ENCODE measurements at regions not wholly inside any gene's neighbourhood (a gene's known extent, or its start where the extent isn't known, plus 50 kb on each side); places are given as distances from the start of the nearest gene placed in this dataset.

GRCh38 chr6:20286968-20287565 lies 74.8 kb upstream of the MBOAT1 start:
- Histone ChIP-seq H3K4me3 (ENCODE audit: low read length in 2 of 2) (no peak overlapping the region), H2BK120ac (ENCODE audit: low read depth, low read length) (no peak overlapping the region), H2BK15ac (ENCODE audit: low read length) (no peak overlapping the region), H3K23ac (ENCODE audit: low read depth, low read length, poor library complexity) (no peak overlapping the region), H3K4me2 (ENCODE audit: insufficient read depth, low read length, poor library complexity, severe bottlenecking) (no peak overlapping the region), H3K18ac (ENCODE audit: low read length) (no peak overlapping the region), H3K9me3 (replicated peaks in 1 of 2; ENCODE audit: control insufficient read depth in 2 of 2, insufficient read depth in 1 of 2, low read depth in 1 of 2, low read length in 2 of 2) (peaks cover 2 to 5% of the 10 kb centered on the region in 2 donors), H2BK5ac (ENCODE audit: low read length) (no peak overlapping the region), H2AFZ (ENCODE audit: low read length) (no peak overlapping the region), H4K8ac (ENCODE audit: low read depth, low read length) (no peak overlapping the region), H3K79me1 (ENCODE audit: low read depth, low read length) (peaks cover 1% of the 10 kb centered on the region), H3K27ac (replicated peaks; ENCODE audit: low read length) (no peak overlapping the region), H3K14ac (ENCODE audit: low read length) (no peak overlapping the region), H3K36me3 (replicated peaks in 1 of 2; ENCODE audit: control insufficient read depth in 2 of 2, insufficient read depth in 2 of 2, low read length in 2 of 2) (no peaks in the 10 kb centered on the region), H4K91ac (ENCODE audit: low read depth, low read length, poor library complexity) (no peak overlapping the region), H3K4ac (ENCODE audit: low read length) (no peak overlapping the region), H3K4me1 (ENCODE audit: control insufficient read depth in 2 of 2, insufficient read depth in 1 of 2, low read depth in 1 of 2, low read length in 2 of 2) (no peaks in the 10 kb centered on the region), H3K27me3 (ENCODE audit: control insufficient read depth in 3 of 3, insufficient read depth in 3 of 3, low read depth in 1 of 3, low read length in 3 of 3) (no peaks in the 10 kb centered on the region), H3K9ac (ENCODE audit: low read depth, low read length, poor library complexity) (no peak overlapping the region), H2BK12ac (ENCODE audit: low read length) (no peak overlapping the region), H2AK5ac (ENCODE audit: low read depth, low read length) (no peak overlapping the region)
- no peak for DNase-seq (ENCODE audit: low spot score)
- WGBS, 2 donors (ENCODE audit: extremely low coverage in 2 of 2, insufficient read length in 2 of 2, insufficient replicate concordance in 1 of 2): no CpG with 5 or more reads among the region's 1 CpG

GRCh38 chr6:20291764-20292580 lies 79.7 kb upstream of the MBOAT1 start:
- peak; percentile 84 for DNase-seq (ENCODE audit: low spot score)
- Histone ChIP-seq H3K36me3 (replicated peaks in 1 of 2; ENCODE audit: control insufficient read depth in 2 of 2, insufficient read depth in 2 of 2, low read length in 2 of 2) (no peaks in the 10 kb centered on the region), H3K4me1 (ENCODE audit: control insufficient read depth in 2 of 2, insufficient read depth in 1 of 2, low read depth in 1 of 2, low read length in 2 of 2) (no peaks in the 10 kb centered on the region), H3K4me3 (ENCODE audit: low read length in 2 of 2) (no peak overlapping the region), H4K8ac (ENCODE audit: low read depth, low read length) (no peak overlapping the region), H2AK5ac (ENCODE audit: low read depth, low read length) (no peak overlapping the region), H2BK120ac (ENCODE audit: low read depth, low read length) (no peak overlapping the region), H4K91ac (ENCODE audit: low read depth, low read length, poor library complexity) (no peak overlapping the region), H3K27me3 (ENCODE audit: control insufficient read depth in 3 of 3, insufficient read depth in 3 of 3, low read depth in 1 of 3, low read length in 3 of 3) (no peaks in the 10 kb centered on the region), H3K4ac (ENCODE audit: low read length) (no peak overlapping the region), H2AFZ (ENCODE audit: low read length) (peak overlapping the region; percentile 49), H3K23ac (ENCODE audit: low read depth, low read length, poor library complexity) (no peak overlapping the region), H3K9me3 (replicated peaks in 1 of 2; ENCODE audit: control insufficient read depth in 2 of 2, insufficient read depth in 1 of 2, low read depth in 1 of 2, low read length in 2 of 2) (no peaks in the 10 kb centered on the region), H2BK15ac (ENCODE audit: low read length) (no peak overlapping the region), H2BK5ac (ENCODE audit: low read length) (no peak overlapping the region), H3K18ac (ENCODE audit: low read length) (no peak overlapping the region), H3K79me1 (ENCODE audit: low read depth, low read length) (peaks cover 1% of the 10 kb centered on the region), H3K4me2 (ENCODE audit: insufficient read depth, low read length, poor library complexity, severe bottlenecking) (no peak overlapping the region), H3K9ac (ENCODE audit: low read depth, low read length, poor library complexity) (no peak overlapping the region), H3K27ac (replicated peaks; ENCODE audit: low read length) (no peak overlapping the region), H2BK12ac (ENCODE audit: low read length) (no peak overlapping the region), H3K14ac (ENCODE audit: low read length) (no peak overlapping the region)
- WGBS, 2 donors (ENCODE audit: extremely low coverage in 2 of 2, insufficient read length in 2 of 2, insufficient replicate concordance in 1 of 2): no CpG with 5 or more reads among the region's 10 CpGs

- Histone ChIP-seq H2AFZ (ENCODE audit: low read length) (no peak overlapping the region), H2BK5ac (ENCODE audit: low read length) (no peak overlapping the region), H2BK12ac (ENCODE audit: low read length) (no peak overlapping the region), H3K79me1 (ENCODE audit: low read depth, low read length) (peaks cover 1% of the 10 kb centered on the region), H2BK15ac (ENCODE audit: low read length) (no peak overlapping the region), H3K4me2 (ENCODE audit: insufficient read depth, low read length, poor library complexity, severe bottlenecking) (no peak overlapping the region), H3K27me3 (ENCODE audit: control insufficient read depth in 3 of 3, insufficient read depth in 3 of 3, low read depth in 1 of 3, low read length in 3 of 3) (no peaks in the 10 kb centered on the region), H2BK120ac (ENCODE audit: low read depth, low read length) (no peak overlapping the region), H4K91ac (ENCODE audit: low read depth, low read length, poor library complexity) (no peak overlapping the region), H3K27ac (replicated peaks; ENCODE audit: low read length) (no peak overlapping the region), H4K8ac (ENCODE audit: low read depth, low read length) (no peak overlapping the region), H3K14ac (ENCODE audit: low read length) (no peak overlapping the region), H3K9me3 (replicated peaks in 1 of 2; ENCODE audit: control insufficient read depth in 2 of 2, insufficient read depth in 1 of 2, low read depth in 1 of 2, low read length in 2 of 2) (no peaks in the 10 kb centered on the region), H3K18ac (ENCODE audit: low read length) (no peak overlapping the region), H3K9ac (ENCODE audit: low read depth, low read length, poor library complexity) (no peak overlapping the region), H3K23ac (ENCODE audit: low read depth, low read length, poor library complexity) (no peak overlapping the region), H3K4ac (ENCODE audit: low read length) (no peak overlapping the region), H2AK5ac (ENCODE audit: low read depth, low read length) (no peak overlapping the region), H3K4me1 (ENCODE audit: control insufficient read depth in 2 of 2, insufficient read depth in 1 of 2, low read depth in 1 of 2, low read length in 2 of 2) (no peaks in the 10 kb centered on the region), H3K36me3 (replicated peaks in 1 of 2; ENCODE audit: control insufficient read depth in 2 of 2, insufficient read depth in 2 of 2, low read length in 2 of 2) (no peaks in the 10 kb centered on the region), H3K4me3 (ENCODE audit: low read length in 2 of 2) (no peak overlapping the region)
- no peak for DNase-seq (ENCODE audit: low spot score)
- WGBS, 2 donors (ENCODE audit: extremely low coverage in 2 of 2, insufficient read length in 2 of 2, insufficient replicate concordance in 1 of 2): no CpG with 5 or more reads among the region's 2 CpGs
Measured at GRCh38 chr6:20292905-20293304, 80.6 kb upstream of the MBOAT1 start.

GRCh38 chr6:20301256-20301655 lies 89.0 kb upstream of the MBOAT1 start:
- Histone ChIP-seq H3K27me3 (ENCODE audit: control insufficient read depth in 3 of 3, insufficient read depth in 3 of 3, low read depth in 1 of 3, low read length in 3 of 3) (no peaks in the 10 kb centered on the region), H2BK5ac (ENCODE audit: low read length) (no peak overlapping the region), H3K23ac (ENCODE audit: low read depth, low read length, poor library complexity) (no peak overlapping the region), H2BK120ac (ENCODE audit: low read depth, low read length) (no peak overlapping the region), H2BK15ac (ENCODE audit: low read length) (no peak overlapping the region), H3K9me3 (replicated peaks in 1 of 2; ENCODE audit: control insufficient read depth in 2 of 2, insufficient read depth in 1 of 2, low read depth in 1 of 2, low read length in 2 of 2) (no peaks in the 10 kb centered on the region), H3K4me1 (ENCODE audit: control insufficient read depth in 2 of 2, insufficient read depth in 1 of 2, low read depth in 1 of 2, low read length in 2 of 2) (no peaks in the 10 kb centered on the region), H2AK5ac (ENCODE audit: low read depth, low read length) (no peak overlapping the region), H3K36me3 (replicated peaks in 1 of 2; ENCODE audit: control insufficient read depth in 2 of 2, insufficient read depth in 2 of 2, low read length in 2 of 2) (no peaks in the 10 kb centered on the region), H4K8ac (ENCODE audit: low read depth, low read length) (peak overlapping the region; percentile 82), H4K91ac (ENCODE audit: low read depth, low read length, poor library complexity) (no peak overlapping the region), H2BK12ac (ENCODE audit: low read length) (no peak overlapping the region), H3K4me3 (ENCODE audit: low read length in 2 of 2) (no peak overlapping the region), H3K27ac (replicated peaks; ENCODE audit: low read length) (no peak overlapping the region), H3K4ac (ENCODE audit: low read length) (no peak overlapping the region), H3K18ac (ENCODE audit: low read length) (no peak overlapping the region), H3K4me2 (ENCODE audit: insufficient read depth, low read length, poor library complexity, severe bottlenecking) (no peak overlapping the region), H3K9ac (ENCODE audit: low read depth, low read length, poor library complexity) (no peak overlapping the region), H2AFZ (ENCODE audit: low read length) (no peak overlapping the region), H3K14ac (ENCODE audit: low read length) (no peak overlapping the region), H3K79me1 (ENCODE audit: low read depth, low read length) (no peaks in the 10 kb centered on the region)
- DNase-seq (ENCODE audit: low spot score): no peak
- WGBS, 2 donors (ENCODE audit: extremely low coverage in 2 of 2, insufficient read length in 2 of 2, insufficient replicate concordance in 1 of 2): no CpG with 5 or more reads among the region's 29 CpGs
